Skeletal muscle tissue (tissue), 3 donors: ENCODE measurements at regions not wholly inside any gene's neighbourhood (a gene's known extent, or its start where the extent isn't known, plus 50 kb on each side); places are given as distances from the start of the nearest gene placed in this dataset.

Experiments
- H3K27ac ChIP-seq: one replicate; pipeline ENCODE4 v1.7.0; 2013; ENCODE audit warnings: mild to moderate bottlenecking, low read depth, low read length, inconsistent platforms
- H3K27me3 ChIP-seq, 3 donors: one replicate each; pipeline ENCODE4 v1.7.0; 2013; ENCODE audit warnings: low read length in 3 of 3; ENCODE audit not compliant: control insufficient read depth in 3 of 3, insufficient read depth in 3 of 3
- H3K36me3 ChIP-seq, 3 donors: one replicate each; pipeline ENCODE4 v1.7.0; 2013; ENCODE audit warnings: low read length in 3 of 3; ENCODE audit not compliant: control insufficient read depth in 3 of 3, insufficient read depth in 3 of 3
- H3K4me1 ChIP-seq, 3 donors: one replicate each; pipeline ENCODE4 v1.7.0; 2013; ENCODE audit warnings: low read length in 3 of 3, mild to moderate bottlenecking in 3 of 3; ENCODE audit not compliant: control insufficient read depth in 3 of 3, insufficient read depth in 3 of 3
- H3K4me3 ChIP-seq, 3 donors: one replicate each; pipeline ENCODE4 v1.7.0; 2013; ENCODE audit warnings: low read length in 3 of 3
- H3K9ac ChIP-seq, 3 donors: one replicate each; pipeline ENCODE4 v1.7.0; 2013; ENCODE audit warnings: low read length in 3 of 3, mild to moderate bottlenecking in 3 of 3, moderate library complexity in 2 of 3, low read depth in 1 of 3
- H3K9me3 ChIP-seq, 3 donors: one replicate each; pipeline ENCODE4 v1.7.0; 2013; ENCODE audit warnings: low read length in 3 of 3; ENCODE audit not compliant: control insufficient read depth in 3 of 3
- donor health status: Osteomylitis.

DNA sequence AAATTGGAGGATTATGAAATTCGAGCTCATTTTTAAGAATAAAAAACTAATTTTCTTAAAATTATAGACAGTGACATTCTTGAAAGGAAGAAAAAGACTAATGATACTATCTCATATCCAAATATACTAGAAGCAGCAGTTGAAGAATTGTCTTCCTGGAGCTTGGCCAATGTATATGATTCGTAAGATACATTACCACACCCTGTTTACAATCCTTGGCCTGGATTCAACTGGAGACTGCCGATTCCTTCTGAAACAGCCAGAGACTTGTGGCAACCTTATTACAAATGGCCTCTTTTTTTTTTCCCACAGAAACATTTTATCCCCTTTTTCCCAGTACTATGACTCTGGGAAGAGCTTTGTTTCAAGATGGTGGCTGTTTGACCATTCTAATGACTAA is 571.2 kb upstream of the FAT1 start:
- H3K9ac ChIP-seq = no peak overlapping the region
- no peaks in the 10 kb centered on the region for H3K36me3 ChIP-seq
- H3K4me1 ChIP-seq = no peaks in the 10 kb centered on the region
- H3K9me3 ChIP-seq = no peaks in the 10 kb centered on the region
- H3K27ac ChIP-seq = no peak overlapping the region
- H3K4me3 ChIP-seq = no peak overlapping the region
- no peaks in the 10 kb centered on the region for H3K27me3 ChIP-seq

DNA sequence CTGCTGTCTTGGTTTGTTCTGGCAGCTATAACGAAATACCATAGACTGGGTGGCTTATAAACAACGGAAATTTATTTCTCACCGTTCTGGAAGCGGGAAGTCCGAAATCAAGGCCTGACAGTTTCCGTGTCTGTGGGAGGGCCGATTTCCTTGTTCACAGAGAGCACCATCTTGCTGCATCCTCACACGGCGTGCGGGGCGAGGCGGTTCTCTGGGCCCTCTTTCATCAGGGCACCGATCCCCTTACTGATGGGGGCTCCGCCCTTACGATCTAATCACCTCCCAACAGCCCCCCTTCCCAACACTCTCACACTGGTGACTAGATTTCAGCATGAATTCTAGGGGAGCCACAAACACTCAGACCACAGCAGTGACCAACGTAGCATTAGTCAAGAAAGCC is 578.3 kb upstream of the FAT1 start:
- H3K27ac ChIP-seq = no peak overlapping the region
- H3K36me3 ChIP-seq = no peaks in the 10 kb centered on the region
- no peaks in the 10 kb centered on the region for H3K27me3 ChIP-seq
- no peak overlapping the region for H3K9ac ChIP-seq
- no peaks in the 10 kb centered on the region for H3K9me3 ChIP-seq
- no peaks in the 10 kb centered on the region for H3K4me1 ChIP-seq
- H3K4me3 ChIP-seq = no peak overlapping the region

DNA sequence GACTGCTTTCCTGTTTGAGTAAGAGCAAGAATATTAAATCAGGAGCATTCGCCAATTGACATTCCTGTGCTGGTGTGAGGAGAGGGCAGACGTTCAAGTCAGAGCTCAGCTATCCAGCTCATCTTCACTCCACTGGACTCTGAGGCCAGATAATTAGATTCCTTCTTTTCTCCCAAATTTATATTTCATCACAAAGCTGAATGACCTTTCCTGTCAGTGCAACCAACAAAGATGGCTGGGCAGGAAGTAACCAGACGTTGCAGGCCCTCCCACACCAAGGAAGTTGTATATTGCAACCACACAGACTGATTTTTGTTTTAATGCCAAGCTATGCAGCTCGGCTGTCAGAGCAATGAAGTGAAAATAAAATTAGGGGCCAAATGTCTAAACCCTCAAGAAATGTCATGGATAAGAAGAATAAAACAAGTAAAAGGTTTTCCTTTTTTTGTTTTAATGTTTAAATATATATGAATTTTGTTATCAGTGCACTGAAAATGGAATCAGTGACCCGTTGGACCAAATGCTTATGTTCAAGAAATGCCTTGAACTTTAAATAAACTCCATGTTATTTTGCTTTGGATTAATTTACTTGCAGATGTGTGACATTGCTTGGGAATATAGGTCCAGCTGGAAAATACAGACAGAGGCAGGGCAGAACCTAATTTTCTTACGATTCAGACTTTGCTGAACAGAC is 578.9 kb upstream of the FAT1 start:
- no peak overlapping the region for H3K27ac ChIP-seq
- no peak overlapping the region for H3K4me3 ChIP-seq
- no peaks in the 10 kb centered on the region for H3K27me3 ChIP-seq
- no peaks in the 10 kb centered on the region for H3K36me3 ChIP-seq
- H3K9me3 ChIP-seq = no peaks in the 10 kb centered on the region
- H3K4me1 ChIP-seq = no peaks in the 10 kb centered on the region
- H3K9ac ChIP-seq = no peak overlapping the region

DNA sequence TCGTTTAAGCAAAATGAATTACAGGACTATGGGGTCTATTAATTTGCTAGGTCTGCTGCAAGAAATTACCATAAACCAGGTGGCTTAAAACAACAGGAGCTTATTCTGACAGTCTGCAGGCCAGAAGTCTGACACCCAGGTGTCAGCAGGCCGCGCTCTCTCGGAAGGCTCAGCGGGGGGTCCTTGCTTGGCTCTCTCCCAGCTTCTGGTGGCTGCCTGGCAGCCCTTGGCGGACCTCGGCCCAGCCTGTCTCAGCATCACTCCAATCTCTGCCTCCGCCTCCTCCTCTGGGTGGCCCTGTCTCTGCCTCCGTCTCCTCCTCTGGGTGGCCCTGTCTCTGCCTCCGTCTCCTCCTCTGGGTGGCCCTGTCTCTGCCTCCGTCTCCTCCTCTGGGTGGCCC is 580.5 kb upstream of the FAT1 start:
- no peak overlapping the region for H3K9ac ChIP-seq
- H3K4me1 ChIP-seq = no peaks in the 10 kb centered on the region
- no peak overlapping the region for H3K4me3 ChIP-seq
- no peaks in the 10 kb centered on the region for H3K9me3 ChIP-seq
- H3K36me3 ChIP-seq = no peaks in the 10 kb centered on the region
- no peak overlapping the region for H3K27ac ChIP-seq
- no peaks in the 10 kb centered on the region for H3K27me3 ChIP-seq

DNA sequence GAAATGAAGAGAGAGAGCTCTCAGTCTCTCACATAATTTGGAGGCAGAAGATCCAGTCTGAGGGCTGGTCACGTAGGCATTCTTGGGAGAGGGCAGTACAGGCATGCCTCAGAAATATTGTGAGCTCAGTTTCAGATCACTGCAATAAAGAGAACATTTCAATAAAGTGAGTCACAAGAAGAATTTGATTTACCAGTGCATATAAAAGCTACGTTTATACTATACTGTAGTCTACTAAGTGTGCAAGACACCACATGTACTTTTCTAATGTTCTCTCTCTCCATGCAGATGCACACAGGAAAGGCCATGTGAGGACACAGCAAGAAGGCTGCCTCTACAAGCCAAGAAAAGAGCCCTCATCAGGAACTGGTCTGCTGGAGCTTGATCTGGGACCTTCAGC is 583.5 kb upstream of the FAT1 start:
- no peaks in the 10 kb centered on the region for H3K36me3 ChIP-seq
- H3K9me3 ChIP-seq = no peaks in the 10 kb centered on the region
- no peak overlapping the region for H3K9ac ChIP-seq
- no peak overlapping the region for H3K27ac ChIP-seq
- H3K4me3 ChIP-seq = no peak overlapping the region
- H3K4me1 ChIP-seq = no peaks in the 10 kb centered on the region
- no peaks in the 10 kb centered on the region for H3K27me3 ChIP-seq

DNA sequence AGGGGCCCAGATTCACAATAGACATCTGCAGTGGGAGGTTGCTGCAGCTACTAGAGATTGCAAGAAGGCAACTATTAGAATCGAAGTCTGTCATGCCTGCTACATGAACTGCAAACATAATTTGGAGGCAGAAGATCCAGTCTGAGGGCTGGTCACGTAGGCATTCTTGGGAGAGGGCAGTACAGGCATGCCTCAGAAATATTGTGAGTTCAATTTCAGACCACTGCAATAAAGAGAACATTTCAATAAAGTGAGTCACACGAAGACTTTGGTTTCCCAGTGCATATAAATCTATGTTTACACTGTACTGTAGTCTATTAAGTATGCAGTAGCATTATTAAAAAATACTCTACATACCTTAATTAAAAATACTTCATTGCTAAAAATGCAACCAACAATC is 585.8 kb upstream of the FAT1 start:
- Histone ChIP-seq H3K36me3 (no peaks in the 10 kb centered on the region), H3K4me3 (no peak overlapping the region), H3K27me3 (no peaks in the 10 kb centered on the region), H3K4me1 (no peaks in the 10 kb centered on the region), H3K27ac (no peak overlapping the region), H3K9ac (no peak overlapping the region), H3K9me3 (no peaks in the 10 kb centered on the region)

DNA sequence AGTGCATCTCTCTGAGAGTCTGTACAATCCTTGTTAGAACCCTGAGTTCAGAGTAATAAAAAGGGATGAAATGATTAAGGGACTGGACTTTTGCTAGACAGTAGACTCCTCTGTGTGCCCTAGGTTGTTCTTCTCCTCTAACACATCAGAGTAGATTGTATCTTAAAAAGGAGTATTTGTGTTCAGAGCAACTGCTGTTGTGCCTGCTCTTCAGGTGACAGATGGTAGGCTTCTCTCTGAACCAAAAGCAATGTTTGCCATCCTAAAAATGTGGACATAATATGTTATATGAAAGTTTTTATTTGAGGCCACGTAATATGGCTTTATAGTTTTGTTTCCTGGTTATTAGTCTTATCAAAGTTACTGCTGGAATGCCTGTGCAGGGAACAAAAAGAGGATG is 588.6 kb upstream of the FAT1 start:
- Histone ChIP-seq H3K4me3 (no peak overlapping the region), H3K27ac (no peak overlapping the region), H3K9ac (no peak overlapping the region), H3K9me3 (no peaks in the 10 kb centered on the region), H3K36me3 (no peaks in the 10 kb centered on the region), H3K4me1 (no peaks in the 10 kb centered on the region), H3K27me3 (no peaks in the 10 kb centered on the region)

DNA sequence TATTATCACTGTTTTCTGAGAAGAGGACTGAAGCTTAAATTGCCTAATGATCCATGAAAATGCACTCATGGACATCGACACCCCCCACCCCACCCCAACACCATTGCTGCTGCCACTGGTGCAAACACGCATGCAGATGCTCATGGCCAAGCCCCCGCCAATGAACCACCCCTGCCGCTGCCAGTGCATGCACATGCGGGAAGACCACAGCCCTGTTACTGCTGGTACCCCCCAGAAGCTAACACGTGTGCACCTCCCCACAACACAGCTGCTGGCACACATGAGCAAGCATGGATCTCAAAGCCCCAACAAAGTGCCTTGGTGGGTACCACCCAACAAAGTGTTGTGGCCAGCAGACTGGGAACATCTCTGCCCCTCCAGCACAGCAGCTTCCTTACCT is 594.1 kb upstream of the FAT1 start:
- Histone ChIP-seq H3K27me3 (no peaks in the 10 kb centered on the region), H3K27ac (no peak overlapping the region), H3K4me1 (no peaks in the 10 kb centered on the region), H3K4me3 (no peak overlapping the region), H3K36me3 (no peaks in the 10 kb centered on the region), H3K9me3 (no peaks in the 10 kb centered on the region), H3K9ac (no peak overlapping the region)

DNA sequence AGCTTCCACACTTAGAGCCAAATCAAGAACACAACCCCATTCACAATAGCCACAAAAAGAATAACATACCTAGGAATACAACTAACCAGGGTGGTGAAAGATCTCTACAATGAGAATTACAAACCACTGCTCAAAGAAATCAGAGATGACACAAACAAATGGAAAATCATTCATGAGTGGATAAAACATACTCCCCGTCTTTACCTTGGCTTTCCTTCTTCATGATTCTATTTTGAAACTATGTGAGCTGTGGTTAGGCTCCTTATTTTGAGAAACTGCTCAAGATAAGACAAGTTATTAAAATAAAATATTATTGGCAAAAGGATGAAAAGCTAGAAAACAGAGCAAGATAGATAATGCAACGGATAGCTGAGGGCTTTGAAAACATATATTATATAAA is 598.1 kb upstream of the FAT1 start:
- no peaks in the 10 kb centered on the region for H3K36me3 ChIP-seq
- H3K27me3 ChIP-seq = no peaks in the 10 kb centered on the region
- no peak overlapping the region for H3K4me3 ChIP-seq
- H3K9me3 ChIP-seq = no peaks in the 10 kb centered on the region
- no peaks in the 10 kb centered on the region for H3K4me1 ChIP-seq
- no peak overlapping the region for H3K9ac ChIP-seq
- no peak overlapping the region for H3K27ac ChIP-seq

DNA sequence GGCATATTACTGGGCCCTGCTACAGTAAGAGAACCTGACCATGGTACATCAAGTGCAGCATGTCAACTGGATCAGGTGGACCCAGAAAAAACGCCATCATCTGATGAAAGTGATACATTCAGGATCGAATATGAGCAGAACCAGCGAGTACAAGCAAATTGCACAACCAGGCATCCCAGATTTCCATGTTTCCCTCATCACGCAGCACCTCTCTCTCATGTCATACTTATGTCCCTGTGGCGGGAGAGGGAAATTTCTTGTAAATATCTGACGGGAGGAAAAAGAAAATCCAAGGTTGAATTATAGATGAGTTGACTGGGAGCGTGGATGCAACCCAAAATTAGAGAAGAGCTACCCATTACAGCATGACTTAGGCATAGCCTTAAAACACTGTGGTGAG is 608.5 kb upstream of the FAT1 start:
- no peaks in the 10 kb centered on the region for H3K4me1 ChIP-seq
- H3K27me3 ChIP-seq = no peaks in the 10 kb centered on the region
- no peaks in the 10 kb centered on the region for H3K36me3 ChIP-seq
- no peak overlapping the region for H3K4me3 ChIP-seq
- no peak overlapping the region for H3K9ac ChIP-seq
- H3K9me3 ChIP-seq = no peaks in the 10 kb centered on the region
- H3K27ac ChIP-seq = no peak overlapping the region

DNA sequence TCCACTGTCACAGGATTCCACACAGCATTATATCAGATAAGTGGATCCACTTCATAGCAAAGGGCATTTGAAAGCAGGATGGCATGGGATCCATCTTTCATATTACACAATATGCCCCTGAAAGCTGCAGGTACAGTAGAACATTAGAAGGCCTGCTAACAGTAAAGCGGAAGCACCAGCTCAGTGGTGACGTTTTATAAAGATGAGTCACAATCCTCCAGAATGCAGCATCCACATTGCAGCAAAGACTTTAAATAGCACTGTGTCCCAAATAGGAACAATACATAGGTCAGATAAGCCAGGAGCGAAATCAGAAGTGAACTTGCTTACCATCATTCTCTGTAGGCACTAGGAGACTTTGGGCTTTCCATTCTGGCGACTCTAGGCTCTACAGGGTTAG is 609.5 kb upstream of the FAT1 start:
- Histone ChIP-seq H3K4me1 (no peaks in the 10 kb centered on the region), H3K36me3 (no peaks in the 10 kb centered on the region), H3K9me3 (no peaks in the 10 kb centered on the region), H3K9ac (no peak overlapping the region), H3K27ac (no peak overlapping the region), H3K4me3 (no peak overlapping the region), H3K27me3 (no peaks in the 10 kb centered on the region)
